GM19328 (cell line): ENCODE measurements at regions not wholly inside any gene's neighbourhood (a gene's known extent, or its start where the extent isn't known, plus 50 kb on each side); places are given as distances from the start of the nearest gene placed in this dataset.
"Not testable (repeated sequence)": the region's sequence is repeated elsewhere in the genome, so short reads cannot be mapped to it uniquely, and the experiment has no call there.

ENCODE experiments used
- ATAC-seq: cut with Tn5 transposase; IDR thresholded peaks from one replicate; pipeline ENCODE4 v1.9.1; 2021; ENCODE audit warnings: mild to moderate bottlenecking, moderate library complexity; ENCODE audit not compliant: unreplicated experiment

GRCh38 chr2:144636860-144637259, 116.9 kb upstream of the ZEB2 start:
- ATAC-seq: not testable (repeated sequence)

- ATAC-seq: no peak
Measured at GRCh38 chr2:144632809-144633208, 112.9 kb upstream of the ZEB2 start.

DNA sequence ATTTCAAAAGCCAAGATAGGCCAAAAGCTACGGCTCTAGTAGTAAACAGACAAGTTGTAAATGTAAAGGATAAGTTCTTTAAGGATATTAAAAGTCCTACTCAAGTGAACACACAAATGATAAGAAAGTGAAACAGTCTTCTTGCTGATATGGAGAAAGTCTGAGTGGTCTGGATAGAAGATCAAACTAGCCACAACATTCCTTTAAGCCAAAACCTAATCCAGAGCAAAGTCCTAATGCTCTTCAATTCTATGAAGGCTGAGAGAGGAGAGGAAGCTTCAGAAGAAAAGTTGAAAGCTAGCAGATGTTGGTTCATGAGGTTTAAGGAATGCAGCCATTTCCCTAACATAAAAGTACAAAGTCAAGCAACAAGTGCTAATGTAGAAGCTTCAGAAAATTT, 111.7 kb upstream of the ZEB2 start:
- ATAC-seq: no peak

- peak; percentile 57 for ATAC-seq
Measured at GRCh38 chr2:144630459-144631215, 110.7 kb upstream of the ZEB2 start.

GRCh38 chr2:144629935-144630334, 110.0 kb upstream of the ZEB2 start:
- ATAC-seq: no peak

GRCh38 chr2:144628566-144628965, 108.6 kb upstream of the ZEB2 start:
- ATAC-seq: no peak

DNA sequence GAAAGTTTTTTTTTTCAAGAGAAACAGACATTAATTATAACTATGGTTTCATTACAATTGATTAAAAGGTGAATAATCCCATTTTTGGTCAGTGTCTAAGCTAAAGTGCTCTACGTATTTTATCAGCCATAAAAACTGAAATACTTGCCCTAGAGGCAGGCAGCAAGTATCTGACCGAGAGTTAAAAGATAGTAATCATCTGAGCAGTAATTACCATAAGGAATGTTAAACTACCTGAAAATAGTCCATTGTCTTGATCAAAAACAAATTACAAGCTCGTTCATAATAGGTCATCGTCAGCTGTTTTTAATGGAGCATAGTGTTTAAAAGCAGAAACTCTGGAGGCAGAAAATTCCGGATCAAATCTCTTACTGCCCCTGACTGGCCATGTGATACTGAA, 105.7 kb upstream of the ZEB2 start:
- ATAC-seq: no peak

- ATAC-seq: no peak
Measured at GRCh38 chr2:144625226-144625625, 105.3 kb upstream of the ZEB2 start.

GRCh38 chr2:144624451-144624850, 104.5 kb upstream of the ZEB2 start:
- no peak for ATAC-seq

- not testable (repeated sequence) for ATAC-seq
Measured at GRCh38 chr2:144622373-144622772, 102.5 kb upstream of the ZEB2 start.

DNA sequence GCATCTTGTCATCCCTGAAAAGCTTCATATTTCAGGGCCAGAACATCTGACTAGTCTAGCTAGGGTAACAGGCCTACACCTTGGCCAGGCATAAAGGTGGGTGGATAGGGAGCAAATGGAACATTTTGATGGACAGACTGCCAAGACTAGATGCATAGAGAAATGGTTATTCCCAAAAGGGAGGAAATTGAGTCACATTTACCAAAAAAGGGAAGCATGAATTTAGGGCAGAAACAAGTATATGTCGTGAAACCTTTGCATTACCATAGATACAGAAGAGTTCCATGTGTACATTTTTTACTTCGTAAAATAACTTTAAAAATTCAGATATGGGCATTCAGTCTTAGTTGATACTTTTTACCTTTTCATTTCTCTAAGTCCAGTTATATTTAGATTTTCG, 101.3 kb upstream of the ZEB2 start:
- no peak for ATAC-seq

GRCh38 chr2:144619760-144620159, 99.8 kb upstream of the ZEB2 start:
- ATAC-seq: no peak

- not testable (repeated sequence) for ATAC-seq
Measured at GRCh38 chr2:144617171-144617570, 97.3 kb upstream of the ZEB2 start.

- no peak for ATAC-seq
Measured at GRCh38 chr2:144615866-144616565, 96.1 kb upstream of the ZEB2 start.

GRCh38 chr2:144607891-144608521, 88.1 kb upstream of the ZEB2 start:
- ATAC-seq: no peak

- no peak for ATAC-seq
Measured at GRCh38 chr2:144607099-144607498, 87.2 kb upstream of the ZEB2 start.

- ATAC-seq: no peak
Measured at GRCh38 chr2:144606466-144607095, 86.7 kb upstream of the ZEB2 start.

- ATAC-seq: no peak
Measured at GRCh38 chr2:144605231-144605840, 85.4 kb upstream of the ZEB2 start.

- no peak for ATAC-seq
Measured at GRCh38 chr2:144603334-144603733, 83.4 kb upstream of the ZEB2 start.

DNA sequence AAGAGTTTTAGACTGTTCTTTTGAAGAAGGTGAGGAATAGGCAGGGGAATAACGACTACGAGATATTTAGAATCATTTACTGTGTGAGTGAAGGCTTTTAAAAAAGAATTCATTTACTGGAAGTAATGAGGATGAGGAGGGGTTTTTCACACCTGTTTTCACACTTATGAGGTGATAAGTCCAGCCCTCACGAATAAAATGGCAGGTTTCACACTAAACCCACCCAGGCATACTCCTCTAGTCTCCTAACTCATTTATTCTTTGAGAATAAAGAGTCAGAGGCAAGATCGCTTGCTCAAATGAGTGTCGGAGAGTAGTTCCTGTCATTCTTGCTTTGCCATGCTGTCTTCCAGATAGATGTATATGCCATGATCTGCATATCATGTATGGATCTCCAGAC, 79.0 kb upstream of the ZEB2 start:
- ATAC-seq: no peak
